ENCODE measurements at regions not wholly inside any gene's neighbourhood (a gene's known extent, or its start where the extent isn't known, plus 50 kb on each side); places are given as distances from the start of the nearest gene placed in this dataset.

- TF ChIP-seq CTCF (conservative IDR thresholded peaks at IDR 0.05 in 1 of 2, IDR thresholded peaks at IDR 0.05 in 1 of 2; ENCODE audit: extremely low read depth in 1 of 2, insufficient read depth in 1 of 2, low read depth in 1 of 2, low read length in 2 of 2) = no peak
- TF ChIP-seq EZH2 (IDR thresholded peaks at IDR 0.05; ENCODE audit: borderline replicate concordance, low read length) = no peak
Measured at GRCh38 chr9:108180541-108180940, 675.2 kb downstream of the ACTL7B start.
